GM18873 (cell line): ENCODE measurements at regions not wholly inside any gene's neighbourhood (a gene's known extent, or its start where the extent isn't known, plus 50 kb on each side); places are given as distances from the start of the nearest gene placed in this dataset.
"Not testable (repeated sequence)": the region's sequence is repeated elsewhere in the genome, so short reads cannot be mapped to it uniquely, and the experiment has no call there.

Experiments
- ATAC-seq: cut with Tn5 transposase; IDR thresholded peaks from one replicate; pipeline ENCODE4 v1.9.1; 2021; ENCODE audit warnings: mild to moderate bottlenecking, moderate library complexity, moderate number of reproducible peaks; ENCODE audit not compliant: unreplicated experiment, low FRiP score

GRCh38 chr10:10701084-10701611 lies 316.5 kb upstream of the CELF2 start:
- no peak for ATAC-seq

GRCh38 chr10:10702211-10702610 lies 315.5 kb upstream of the CELF2 start:
- no peak for ATAC-seq

GRCh38 chr10:10703382-10703781 lies 314.3 kb upstream of the CELF2 start:
- no peak for ATAC-seq

- ATAC-seq = no peak
Observed at GRCh38 chr10:10712155-10712704, 305.4 kb upstream of the CELF2 start.

- ATAC-seq = no peak
Observed at GRCh38 chr10:10714327-10714726, 303.3 kb upstream of the CELF2 start.

GRCh38 chr10:10716972-10717371 lies 300.7 kb upstream of the CELF2 start:
- ATAC-seq = no peak

GRCh38 chr10:10722422-10722821 lies 295.2 kb upstream of the CELF2 start:
- ATAC-seq = no peak

GRCh38 chr10:10725196-10725595 lies 292.5 kb upstream of the CELF2 start:
- ATAC-seq = no peak

- no peak for ATAC-seq
Observed at GRCh38 chr10:10726101-10726500, 291.6 kb upstream of the CELF2 start.

- not testable (repeated sequence) for ATAC-seq
Observed at GRCh38 chr10:10727411-10727810, 290.3 kb upstream of the CELF2 start.

- no peak for ATAC-seq
Observed at GRCh38 chr10:10727812-10728211, 289.9 kb upstream of the CELF2 start.

- ATAC-seq = no peak
Observed at GRCh38 chr10:10730471-10731043, 287.1 kb upstream of the CELF2 start.

GRCh38 chr10:10731366-10731765 lies 286.3 kb upstream of the CELF2 start:
- no peak for ATAC-seq

- ATAC-seq = no peak
Observed at GRCh38 chr10:10734356-10735064, 283.2 kb upstream of the CELF2 start.

GRCh38 chr10:10745291-10745690 lies 272.4 kb upstream of the CELF2 start:
- ATAC-seq = no peak

- no peak for ATAC-seq
Observed at GRCh38 chr10:10755490-10755889, 262.2 kb upstream of the CELF2 start.

- ATAC-seq = no peak
Observed at GRCh38 chr10:10758306-10758705, 259.4 kb upstream of the CELF2 start.

GRCh38 chr10:10759806-10760205 lies 257.9 kb upstream of the CELF2 start:
- ATAC-seq = not testable (repeated sequence)

- ATAC-seq = no peak
Observed at GRCh38 chr10:10765017-10765416, 252.7 kb upstream of the CELF2 start.

GRCh38 chr10:10772411-10772810 lies 245.3 kb upstream of the CELF2 start:
- ATAC-seq = no peak

GRCh38 chr10:10772874-10773508 lies 244.7 kb upstream of the CELF2 start:
- no peak for ATAC-seq
